Transverse colon (tissue), 3 donors: ENCODE measurements at regions not wholly inside any gene's neighbourhood (a gene's known extent, or its start where the extent isn't known, plus 50 kb on each side); places are given as distances from the start of the nearest gene placed in this dataset.

Source experiments
- CTCF ChIP-seq, 5 experiments: fragments of 200-600 bp in 3 of 5; fragments of 450-650 bp in 2 of 5; sonication (generic) in 3 of 5; IDR thresholded peaks; 1 replicate in 2 of 5; 2 replicates in 3 of 5; pipeline ENCODE4 v1.5.1; 2016 to 2017; ENCODE audit warnings: antibody characterized with exemption in 5 of 5, inconsistent platforms in 3 of 5, mild to moderate bottlenecking in 2 of 5, moderate library complexity in 1 of 5
- EP300 ChIP-seq: sonication (generic); formaldehyde crosslinking; IDR thresholded peaks from one replicate; pipeline ENCODE4 v1.6.1; 2017; ENCODE audit warnings: antibody characterized with exemption, low read depth
- POLR2A ChIP-seq: fragments of 450-650 bp; IDR thresholded peaks from one replicate; pipeline ENCODE4 v1.6.1; 2016; ENCODE audit warnings: antibody characterized with exemption, mild to moderate bottlenecking, moderate library complexity

GRCh38 chr17:13120864-13121263 lies 103.0 kb upstream of the ELAC2 start:
- TF ChIP-seq POLR2A: no peak
- no peak for TF ChIP-seq CTCF (IDR thresholded peaks at IDR 0.05)
- TF ChIP-seq EP300: no peak
